ENCODE measurements at regions not wholly inside any gene's neighbourhood (a gene's known extent, or its start where the extent isn't known, plus 50 kb on each side); places are given as distances from the start of the nearest gene placed in this dataset.

GRCh38 chr7:155938129-155938528 lies 125.9 kb upstream of the SHH start:
- H3K27ac Mint-ChIP-seq, result no peak overlapping the region
- no peak for ATAC-seq
- peaks cover 2% of the 10 kb centered on the region for H3K27me3 Mint-ChIP-seq (ENCODE audit: insufficient read depth, low read depth, poor library complexity)
- Histone ChIP-seq H3K79me2 (replicated peaks; ENCODE audit: insufficient read depth) (no peaks in the 10 kb centered on the region), H3F3A (replicated peaks; ENCODE audit: low read depth) (0 out of 2 replicates have a peak, but pooled peaks cover 2% of the 10 kb centered on the region), H4K20me1 (replicated peaks; ENCODE audit: insufficient read depth) (no peaks in the 10 kb centered on the region), H3K36me3 (ENCODE audit: insufficient read depth) (no peaks in the 10 kb centered on the region), H3K9me2 (ENCODE audit: insufficient read depth) (no peaks in the 10 kb centered on the region), H3K27me3 (ENCODE audit: insufficient read depth) (no peaks in the 10 kb centered on the region), H2AFZ (no peak overlapping the region), H3K4me3 (no peak overlapping the region), H3K27ac (ENCODE audit: low read depth) (no peak overlapping the region), H3K4me2 (no peak overlapping the region), H3K4me1 (ENCODE audit: insufficient read depth) (no peaks in the 10 kb centered on the region)
- H3K4me3 Mint-ChIP-seq, result no peak overlapping the region
- no peak for TF ChIP-seq EZH2 (IDR thresholded peaks at IDR 0.05; ENCODE audit: low read depth, unreplicated experiment)
- TF ChIP-seq CTCF (conservative IDR thresholded peaks at IDR 0.05; ENCODE audit: low read depth in 2 of 2), result no peak
- TF ChIP-seq EZH2phosphoT487 (IDR thresholded peaks at IDR 0.05; ENCODE audit: unreplicated experiment), result no peak
- no peak for TF ChIP-seq JUNB (IDR thresholded peaks at IDR 0.05; ENCODE audit: unreplicated experiment)
- TF ChIP-seq POLR2AphosphoS5 (IDR thresholded peaks at IDR 0.05; ENCODE audit: low read depth), result no peak
- TF ChIP-seq ZNF331 (CRISPR knock-in tag; IDR thresholded peaks at IDR 0.05; ENCODE audit: low read depth), result no peak
- no peak for TF ChIP-seq CREB1 (CRISPR knock-in tag; IDR thresholded peaks at IDR 0.05; ENCODE audit: low read depth)
- TF ChIP-seq ZNF114 (CRISPR knock-in tag; IDR thresholded peaks at IDR 0.05), result no peak
- TF ChIP-seq STAT1 (IDR thresholded peaks at IDR 0.05; ENCODE audit: unreplicated experiment), result no peak
- no peak for TF ChIP-seq ETS1 (IDR thresholded peaks at IDR 0.05)
- TF ChIP-seq ZNF462 (CRISPR knock-in tag; IDR thresholded peaks at IDR 0.05), result no peak
- TF ChIP-seq NANOG (IDR thresholded peaks at IDR 0.05; ENCODE audit: borderline replicate concordance), result no peak
- TF ChIP-seq REST (IDR thresholded peaks at IDR 0.05; ENCODE audit: unreplicated experiment), result no peak
- peaks cover 26% of the 10 kb centered on the region for H3K9me3 Mint-ChIP-seq
- no peaks in the 10 kb centered on the region; the same call in 1 of the 3 replicates for H3K36me3 Mint-ChIP-seq (ENCODE audit: low read depth)
- DNase-seq (ENCODE audit: low spot score), result no peak
- no peaks in the 10 kb centered on the region for H3K4me1 Mint-ChIP-seq

All from GM23338 (cell line).